ENCODE measurements at regions not wholly inside any gene's neighbourhood (a gene's known extent, or its start where the extent isn't known, plus 50 kb on each side); places are given as distances from the start of the nearest gene placed in this dataset.

- DNase-seq = no peak
Measured at GRCh38 chr5:52419357-52419756, 368.4 kb upstream of the ITGA1 start.

- DNase-seq = no peak
Measured at GRCh38 chr5:52427615-52428014, 360.1 kb upstream of the ITGA1 start.

GRCh38 chr5:52428977-52429489 lies 358.7 kb upstream of the ITGA1 start:
- no peak for DNase-seq

- no peak for DNase-seq
Measured at GRCh38 chr5:52441768-52442167, 345.9 kb upstream of the ITGA1 start.

GRCh38 chr5:52443187-52443586 lies 344.5 kb upstream of the ITGA1 start:
- no peak for DNase-seq

- DNase-seq = no peak
Measured at GRCh38 chr5:52448111-52448510, 339.6 kb upstream of the ITGA1 start.

- no peak for DNase-seq
Measured at GRCh38 chr5:52449516-52449915, 338.2 kb upstream of the ITGA1 start.

- no peak for DNase-seq
Measured at GRCh38 chr5:52452098-52452497, 335.6 kb upstream of the ITGA1 start.

- DNase-seq = no peak
Measured at GRCh38 chr5:52453176-52453575, 334.5 kb upstream of the ITGA1 start.

- DNase-seq = no peak
Measured at GRCh38 chr5:52455920-52456319, 331.8 kb upstream of the ITGA1 start.

- no peak for DNase-seq
Measured at GRCh38 chr5:52457810-52458209, 329.9 kb upstream of the ITGA1 start.

GRCh38 chr5:52466113-52466512 lies 321.6 kb upstream of the ITGA1 start:
- DNase-seq = no peak

GRCh38 chr5:52466749-52467520 lies 320.8 kb upstream of the ITGA1 start:
- DNase-seq = no peak

GRCh38 chr5:52468976-52469375 lies 318.7 kb upstream of the ITGA1 start:
- no peak for DNase-seq

GRCh38 chr5:52469420-52469819 lies 318.3 kb upstream of the ITGA1 start:
- DNase-seq = peak in 1 of 2 experiments; percentile 5

GRCh38 chr5:52469835-52470234 lies 317.9 kb upstream of the ITGA1 start:
- no peak for DNase-seq

GRCh38 chr5:52476346-52476745 lies 311.4 kb upstream of the ITGA1 start:
- no peak for DNase-seq

- DNase-seq = no peak
Measured at GRCh38 chr5:52481201-52481600, 306.5 kb upstream of the ITGA1 start.

- no peak for DNase-seq
Measured at GRCh38 chr5:52481851-52482250, 305.9 kb upstream of the ITGA1 start.

- DNase-seq = no peak
Measured at GRCh38 chr5:52491071-52491787, 296.5 kb upstream of the ITGA1 start.

- no peak for DNase-seq
Measured at GRCh38 chr5:52491818-52492217, 295.9 kb upstream of the ITGA1 start.

GRCh38 chr5:52497133-52497693 lies 290.5 kb upstream of the ITGA1 start:
- DNase-seq = no peak

- no peak for DNase-seq
Measured at GRCh38 chr5:52498607-52499006, 289.1 kb upstream of the ITGA1 start.

GRCh38 chr5:52502460-52502999 lies 285.2 kb upstream of the ITGA1 start:
- DNase-seq = no peak

Data from stimulated activated CD4-positive, alpha-beta T cell treated with anti-CD3 and anti-CD28 coated beads, Interleukin-4, amount 100 ng/mL, for 4 hours (primary cell).